GM13976 (cell line): ENCODE measurements at regions not wholly inside any gene's neighbourhood (a gene's known extent, or its start where the extent isn't known, plus 50 kb on each side); places are given as distances from the start of the nearest gene placed in this dataset.

Experiments
- DNase-seq: peaks from one replicate; pipeline ENCODE4 v3.0.0; 2012; ENCODE audit warnings: low spot score
- in situ Hi-C: fragments of 300-500 bp; cut with MboI; formaldehyde crosslinking; loops from one replicate; pipeline ENCODE4 v1.12.0; 2022; ENCODE audit warnings: low sequenced_read_pairs, mixed read lengths, inconsistent platforms; ENCODE audit not compliant: unreplicated experiment
- TF ChIP-seq, protein P1 (sequence below): IDR thresholded peaks from 2 replicates; pipeline ENCODE4 v1.5.1; 2012; ENCODE audit warnings: borderline replicate concordance, mild to moderate bottlenecking; ENCODE audit not compliant: insufficient read depth; ENCODE audit errors: extremely low read depth, missing control alignments, control extremely low read depth

DNA sequence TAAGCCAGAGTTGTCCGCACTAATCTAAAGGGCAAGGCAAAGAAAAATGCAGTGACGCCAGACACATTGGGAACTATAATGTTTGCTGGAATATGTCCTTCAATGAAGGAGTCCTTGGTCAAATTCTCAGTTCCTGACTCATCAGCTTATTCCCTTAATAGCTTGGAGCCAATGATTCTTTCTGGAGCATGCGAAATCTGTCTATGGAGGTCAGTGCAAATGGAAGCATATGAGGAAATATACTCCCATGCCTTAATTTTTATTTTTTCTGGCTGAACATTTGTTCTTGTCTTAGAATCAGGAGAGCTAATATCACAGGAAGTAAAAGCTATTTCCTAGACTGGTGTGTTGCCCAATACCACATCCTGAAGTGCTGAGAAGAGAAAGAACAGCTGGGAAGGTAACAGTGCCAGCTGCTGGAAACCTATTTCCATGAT, 289.8 kb upstream of the SPRY2 start:
- in situ Hi-C loops, result no loop called here
- no peak for DNase-seq
- TF ChIP-seq, protein P1, sequence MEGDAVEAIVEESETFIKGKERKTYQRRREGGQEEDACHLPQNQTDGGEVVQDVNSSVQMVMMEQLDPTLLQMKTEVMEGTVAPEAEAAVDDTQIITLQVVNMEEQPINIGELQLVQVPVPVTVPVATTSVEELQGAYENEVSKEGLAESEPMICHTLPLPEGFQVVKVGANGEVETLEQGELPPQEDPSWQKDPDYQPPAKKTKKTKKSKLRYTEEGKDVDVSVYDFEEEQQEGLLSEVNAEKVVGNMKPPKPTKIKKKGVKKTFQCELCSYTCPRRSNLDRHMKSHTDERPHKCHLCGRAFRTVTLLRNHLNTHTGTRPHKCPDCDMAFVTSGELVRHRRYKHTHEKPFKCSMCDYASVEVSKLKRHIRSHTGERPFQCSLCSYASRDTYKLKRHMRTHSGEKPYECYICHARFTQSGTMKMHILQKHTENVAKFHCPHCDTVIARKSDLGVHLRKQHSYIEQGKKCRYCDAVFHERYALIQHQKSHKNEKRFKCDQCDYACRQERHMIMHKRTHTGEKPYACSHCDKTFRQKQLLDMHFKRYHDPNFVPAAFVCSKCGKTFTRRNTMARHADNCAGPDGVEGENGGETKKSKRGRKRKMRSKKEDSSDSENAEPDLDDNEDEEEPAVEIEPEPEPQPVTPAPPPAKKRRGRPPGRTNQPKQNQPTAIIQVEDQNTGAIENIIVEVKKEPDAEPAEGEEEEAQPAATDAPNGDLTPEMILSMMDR, result no peak

GRCh38 chr13:80618781-80619180, 277.9 kb upstream of the SPRY2 start:
- TF ChIP-seq, protein P1, result no peak
- no peak for DNase-seq
- in situ Hi-C loops, result no loop called here

GRCh38 chr13:80612804-80613203, 271.9 kb upstream of the SPRY2 start:
- DNase-seq, result no peak
- in situ Hi-C loops, result no loop called here
- TF ChIP-seq, protein P1, result no peak

DNA sequence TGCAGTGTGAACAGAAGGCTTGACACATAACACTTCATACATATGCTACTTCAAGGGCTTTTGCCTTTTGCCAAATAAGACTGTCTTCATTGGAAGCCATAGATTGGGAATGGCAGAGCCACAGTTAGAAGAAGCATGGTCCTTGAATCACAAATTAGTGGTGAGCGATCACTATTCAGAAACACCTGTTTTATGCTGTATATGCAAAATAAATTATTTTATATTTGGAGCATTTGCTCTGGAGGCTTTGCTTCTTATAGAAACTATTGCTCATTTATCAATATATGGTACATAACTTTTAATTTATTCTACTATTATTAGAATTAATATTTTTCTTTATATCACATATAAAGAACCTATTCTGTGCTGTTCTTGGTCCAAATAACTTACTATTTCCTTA, 270.4 kb upstream of the SPRY2 start:
- TF ChIP-seq, protein P1, result no peak
- in situ Hi-C loops, result no loop called here
- DNase-seq, result no peak

DNA sequence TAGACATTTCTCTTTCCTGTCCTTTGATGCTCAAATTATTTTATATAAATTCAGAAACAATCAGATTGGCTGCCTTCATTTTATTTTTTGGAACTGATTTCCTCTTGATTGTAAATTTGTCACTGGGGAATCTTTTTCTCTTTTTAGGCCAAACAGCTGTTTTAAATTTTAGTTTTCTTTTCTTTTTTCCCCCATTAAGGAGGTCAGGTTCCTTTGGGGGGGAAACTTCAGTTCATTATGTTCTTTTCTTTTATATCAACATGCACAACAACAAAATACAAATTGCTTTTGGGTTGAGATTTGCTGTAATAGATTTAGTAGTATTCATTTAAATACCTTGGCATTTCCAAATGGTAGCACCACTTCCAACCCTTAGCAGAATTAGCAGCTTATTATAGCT, 264.8 kb upstream of the SPRY2 start:
- in situ Hi-C loops, result no loop called here
- TF ChIP-seq, protein P1, result no peak

GRCh38 chr13:80605011-80605410, 264.1 kb upstream of the SPRY2 start:
- TF ChIP-seq, protein P1, result no peak
- in situ Hi-C loops, result no loop called here
- no peak for DNase-seq

More for the DNA sequence above, 264.8 kb upstream of the SPRY2 start:
- DNase-seq, result no peak

DNA sequence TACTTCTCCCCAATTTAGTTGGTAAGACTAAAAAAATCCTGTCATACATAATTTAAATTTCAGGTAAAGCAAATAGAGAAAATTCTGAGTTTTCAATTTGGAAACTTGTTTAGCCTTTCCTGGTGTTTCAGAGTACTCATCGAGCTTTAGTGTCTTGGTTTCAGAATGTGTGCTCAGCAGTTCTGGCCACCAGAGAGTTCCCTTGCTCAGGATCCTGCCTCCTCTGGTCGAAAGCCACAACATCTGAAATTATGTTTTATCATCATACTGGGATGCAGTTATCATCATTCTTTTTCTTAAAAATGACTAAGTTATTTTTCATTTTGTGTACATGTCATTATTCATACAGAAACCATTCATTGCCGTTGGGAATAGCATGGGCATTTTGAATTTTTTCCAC, 263.2 kb upstream of the SPRY2 start:
- TF ChIP-seq, protein P1, result no peak
- in situ Hi-C loops, result no loop called here
- DNase-seq, result no peak
